ENCODE measurements at regions not wholly inside any gene's neighbourhood (a gene's known extent, or its start where the extent isn't known, plus 50 kb on each side); places are given as distances from the start of the nearest gene placed in this dataset.
"Not testable (repeated sequence)": the region's sequence is repeated elsewhere in the genome, so short reads cannot be mapped to it uniquely, and the experiment has no call there.

DNA sequence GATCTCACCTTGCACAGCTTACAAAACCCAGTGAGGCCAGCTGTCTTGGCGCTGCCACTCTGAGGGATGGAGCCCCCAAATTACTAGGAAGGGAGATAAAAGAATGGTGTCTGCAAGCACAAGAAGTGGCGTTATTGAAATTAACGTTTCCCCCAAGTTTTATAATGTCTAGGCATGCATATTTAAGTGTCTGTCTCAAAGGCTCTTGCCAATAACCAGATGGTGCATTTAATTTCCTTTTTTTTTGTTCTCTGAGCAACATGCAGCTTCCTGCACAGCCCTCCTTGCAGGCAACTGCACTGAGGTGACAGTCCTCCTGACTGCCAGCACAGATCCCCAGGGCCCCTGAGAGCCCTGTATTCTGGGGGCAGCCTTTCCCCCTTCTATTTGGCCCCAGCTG is 179.8 kb upstream of the OSBPL11 start:
- TF ChIP-seq, protein P1, sequence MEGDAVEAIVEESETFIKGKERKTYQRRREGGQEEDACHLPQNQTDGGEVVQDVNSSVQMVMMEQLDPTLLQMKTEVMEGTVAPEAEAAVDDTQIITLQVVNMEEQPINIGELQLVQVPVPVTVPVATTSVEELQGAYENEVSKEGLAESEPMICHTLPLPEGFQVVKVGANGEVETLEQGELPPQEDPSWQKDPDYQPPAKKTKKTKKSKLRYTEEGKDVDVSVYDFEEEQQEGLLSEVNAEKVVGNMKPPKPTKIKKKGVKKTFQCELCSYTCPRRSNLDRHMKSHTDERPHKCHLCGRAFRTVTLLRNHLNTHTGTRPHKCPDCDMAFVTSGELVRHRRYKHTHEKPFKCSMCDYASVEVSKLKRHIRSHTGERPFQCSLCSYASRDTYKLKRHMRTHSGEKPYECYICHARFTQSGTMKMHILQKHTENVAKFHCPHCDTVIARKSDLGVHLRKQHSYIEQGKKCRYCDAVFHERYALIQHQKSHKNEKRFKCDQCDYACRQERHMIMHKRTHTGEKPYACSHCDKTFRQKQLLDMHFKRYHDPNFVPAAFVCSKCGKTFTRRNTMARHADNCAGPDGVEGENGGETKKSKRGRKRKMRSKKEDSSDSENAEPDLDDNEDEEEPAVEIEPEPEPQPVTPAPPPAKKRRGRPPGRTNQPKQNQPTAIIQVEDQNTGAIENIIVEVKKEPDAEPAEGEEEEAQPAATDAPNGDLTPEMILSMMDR (IDR thresholded peaks at IDR 0.05 in 2 of 3, conservative IDR thresholded peaks at IDR 0.05 in 1 of 3; ENCODE audit: insufficient read depth in 2 of 3, low read depth in 1 of 3, low read length in 3 of 3) = not testable (repeated sequence)
- not testable (repeated sequence) for TF ChIP-seq ZNF778 (CRISPR knock-in tag; IDR thresholded peaks at IDR 0.05); POLR2A (conservative IDR thresholded peaks at IDR 0.05)
- TF ChIP-seq, protein P2, sequence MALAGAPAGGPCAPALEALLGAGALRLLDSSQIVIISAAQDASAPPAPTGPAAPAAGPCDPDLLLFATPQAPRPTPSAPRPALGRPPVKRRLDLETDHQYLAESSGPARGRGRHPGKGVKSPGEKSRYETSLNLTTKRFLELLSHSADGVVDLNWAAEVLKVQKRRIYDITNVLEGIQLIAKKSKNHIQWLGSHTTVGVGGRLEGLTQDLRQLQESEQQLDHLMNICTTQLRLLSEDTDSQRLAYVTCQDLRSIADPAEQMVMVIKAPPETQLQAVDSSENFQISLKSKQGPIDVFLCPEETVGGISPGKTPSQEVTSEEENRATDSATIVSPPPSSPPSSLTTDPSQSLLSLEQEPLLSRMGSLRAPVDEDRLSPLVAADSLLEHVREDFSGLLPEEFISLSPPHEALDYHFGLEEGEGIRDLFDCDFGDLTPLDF (CRISPR knock-in tag; IDR thresholded peaks at IDR 0.05) = not testable (repeated sequence)

All from K562 (cell line).